CD4-positive, alpha-beta T cell (primary cell): ENCODE measurements at regions not wholly inside any gene's neighbourhood (a gene's known extent, or its start where the extent isn't known, plus 50 kb on each side); places are given as distances from the start of the nearest gene placed in this dataset.

ENCODE experiments used
- ATAC-seq: fragments of 200-7000 bp; cut with Tn5 transposase; one replicate; pipeline ENCODE4 v1.10.0; 2022; ENCODE audit warnings: mild to moderate bottlenecking; ENCODE audit not compliant: poor library complexity
- CTCF ChIA-PET: fragments of 350-600 bp; sonication (Branson Sonifier 250); formaldehyde crosslinking; loops from one replicate; lab custom pipeline; 2021; ENCODE audit warnings: antibody characterized with exemption, inconsistent platforms; lab: Charles Lee
- POLR2A ChIA-PET: fragments of 350-600 bp; sonication (Branson Sonifier 250); formaldehyde crosslinking; loops from one replicate; lab custom pipeline; 2021; ENCODE audit warnings: antibody characterized with exemption, inconsistent platforms; lab: Charles Lee
- DNase-seq, 14 experiments: peaks; one replicate each; pipeline ENCODE4 v3.0.0-alpha.2; 2013 to 2020; ENCODE audit warnings: mixed read lengths in 2 of 14
- H3K27ac ChIP-seq, 2 donors: one replicate each; pipeline versions ENCODE4 v1.5.1 to v1.7.0; 2013; ENCODE audit warnings: low read length in 2 of 2, low read depth in 1 of 2, mild to moderate bottlenecking in 1 of 2
- H3K27me3 ChIP-seq, 2 experiments: 1 replicate in 1 of 2; 2 replicates in 1 of 2; pipeline versions ENCODE4 v1.6.1 to v1.7.0; 2013; ENCODE audit warnings: low read length in 2 of 2, control low read depth in 1 of 2, mild to moderate bottlenecking in 1 of 2, moderate library complexity in 1 of 2; ENCODE audit not compliant: insufficient read depth in 2 of 2, control insufficient read depth in 1 of 2
- H3K36me3 ChIP-seq: one replicate; pipeline ENCODE4 v1.6.1; 2013; ENCODE audit warnings: low read length, control low read depth; ENCODE audit not compliant: insufficient read depth
- H3K4me1 ChIP-seq: one replicate; pipeline ENCODE4 v1.6.1; 2013; ENCODE audit warnings: low read length, control low read depth; ENCODE audit not compliant: insufficient read depth
- H3K4me3 ChIP-seq: one replicate; pipeline ENCODE4 v1.5.1; 2013; ENCODE audit warnings: mild to moderate bottlenecking, low read length, moderate library complexity
- H3K9me3 ChIP-seq, 2 experiments: 1 replicate in 1 of 2; 2 replicates in 1 of 2; pipeline versions ENCODE4 v1.6.1 to v1.7.0; 2013; ENCODE audit warnings: low read length in 2 of 2, mild to moderate bottlenecking in 2 of 2, control low read depth in 1 of 2, moderate library complexity in 1 of 2; ENCODE audit not compliant: control insufficient read depth in 1 of 2, insufficient read depth in 1 of 2
- H3K27ac Mint-ChIP-seq: one replicate; pipeline ENCODE4 v1.8.0; 2020; ENCODE audit warnings: mixed read lengths
- H3K27me3 Mint-ChIP-seq: one replicate; pipeline ENCODE4 v1.8.0; 2021; ENCODE audit warnings: mixed read lengths
- H3K36me3 Mint-ChIP-seq: one replicate; pipeline ENCODE4 v1.8.0; 2021; ENCODE audit warnings: low read depth, mixed read lengths
- H3K4me1 Mint-ChIP-seq: one replicate; pipeline ENCODE4 v1.8.0; 2021; ENCODE audit warnings: low read depth, mixed read lengths
- H3K4me3 Mint-ChIP-seq: one replicate; pipeline ENCODE4 v1.8.0; 2020; ENCODE audit warnings: mild to moderate bottlenecking, mixed read lengths
- H3K9me3 Mint-ChIP-seq: one replicate; pipeline ENCODE4 v1.8.0; 2020; ENCODE audit warnings: mixed read lengths
- intact Hi-C, 2 experiments: fragments of 100-400 bp; cut with DNase I in 1 of 2; cut with micrococcal nuclease in 1 of 2; formaldehyde crosslinking; loops; one replicate each; pipeline versions ENCODE4 v1.15.1 to v1.9.0; 2023 to 2025; cut with DNase I, micrococcal nuclease
- TF ChIP-seq, protein P1 (sequence below): fragments of 200-600 bp; IDR thresholded peaks from one replicate; pipeline ENCODE4 v1.8.0; 2022; ENCODE audit warnings: antibody characterized with exemption, mild to moderate bottlenecking

DNA sequence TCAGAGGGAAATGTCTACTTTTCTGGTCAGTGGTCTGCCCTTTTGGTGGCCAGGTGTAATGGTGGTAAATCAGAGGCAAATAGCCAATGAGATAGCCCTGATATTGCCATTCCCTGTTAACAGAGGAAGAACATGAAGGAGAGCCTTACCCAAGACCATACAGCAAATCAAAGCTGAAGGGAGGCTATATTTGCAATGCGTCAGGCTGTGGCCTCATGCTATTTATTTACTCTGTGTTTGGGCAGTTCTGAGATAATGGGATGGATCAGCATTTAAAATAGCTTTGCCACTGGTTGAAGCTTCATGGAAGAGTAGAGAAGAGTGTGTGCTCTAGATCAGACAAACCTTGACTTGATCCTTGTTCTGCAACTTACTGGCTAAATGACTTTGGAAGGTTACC, 73.3 kb upstream of the MAML3 start:
- Mint-ChIP-seq H3K27me3 (no peaks in the 10 kb centered on the region), H3K36me3 (no peaks in the 10 kb centered on the region), H3K4me3 (no peak overlapping the region), H3K27ac (no peak overlapping the region), H3K4me1 (no peaks in the 10 kb centered on the region), H3K9me3 (no peaks in the 10 kb centered on the region)
- ATAC-seq = no peak
- no peaks in the 10 kb centered on the region for H3K9me3 ChIP-seq
- H3K4me3 ChIP-seq = no peak overlapping the region
- H3K4me1 ChIP-seq = no peaks in the 10 kb centered on the region
- ChIA-PET POLR2A (no interaction called here), CTCF (no interaction called here)
- H3K36me3 ChIP-seq = no peaks in the 10 kb centered on the region
- intact Hi-C loops = no loop called here
- DNase-seq = no peak
- no peak overlapping the region for H3K27ac ChIP-seq
- TF ChIP-seq, protein P1, sequence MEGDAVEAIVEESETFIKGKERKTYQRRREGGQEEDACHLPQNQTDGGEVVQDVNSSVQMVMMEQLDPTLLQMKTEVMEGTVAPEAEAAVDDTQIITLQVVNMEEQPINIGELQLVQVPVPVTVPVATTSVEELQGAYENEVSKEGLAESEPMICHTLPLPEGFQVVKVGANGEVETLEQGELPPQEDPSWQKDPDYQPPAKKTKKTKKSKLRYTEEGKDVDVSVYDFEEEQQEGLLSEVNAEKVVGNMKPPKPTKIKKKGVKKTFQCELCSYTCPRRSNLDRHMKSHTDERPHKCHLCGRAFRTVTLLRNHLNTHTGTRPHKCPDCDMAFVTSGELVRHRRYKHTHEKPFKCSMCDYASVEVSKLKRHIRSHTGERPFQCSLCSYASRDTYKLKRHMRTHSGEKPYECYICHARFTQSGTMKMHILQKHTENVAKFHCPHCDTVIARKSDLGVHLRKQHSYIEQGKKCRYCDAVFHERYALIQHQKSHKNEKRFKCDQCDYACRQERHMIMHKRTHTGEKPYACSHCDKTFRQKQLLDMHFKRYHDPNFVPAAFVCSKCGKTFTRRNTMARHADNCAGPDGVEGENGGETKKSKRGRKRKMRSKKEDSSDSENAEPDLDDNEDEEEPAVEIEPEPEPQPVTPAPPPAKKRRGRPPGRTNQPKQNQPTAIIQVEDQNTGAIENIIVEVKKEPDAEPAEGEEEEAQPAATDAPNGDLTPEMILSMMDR = no peak
- peaks cover 0 to 4% of the 10 kb centered on the region in 2 experiments for H3K27me3 ChIP-seq

DNA sequence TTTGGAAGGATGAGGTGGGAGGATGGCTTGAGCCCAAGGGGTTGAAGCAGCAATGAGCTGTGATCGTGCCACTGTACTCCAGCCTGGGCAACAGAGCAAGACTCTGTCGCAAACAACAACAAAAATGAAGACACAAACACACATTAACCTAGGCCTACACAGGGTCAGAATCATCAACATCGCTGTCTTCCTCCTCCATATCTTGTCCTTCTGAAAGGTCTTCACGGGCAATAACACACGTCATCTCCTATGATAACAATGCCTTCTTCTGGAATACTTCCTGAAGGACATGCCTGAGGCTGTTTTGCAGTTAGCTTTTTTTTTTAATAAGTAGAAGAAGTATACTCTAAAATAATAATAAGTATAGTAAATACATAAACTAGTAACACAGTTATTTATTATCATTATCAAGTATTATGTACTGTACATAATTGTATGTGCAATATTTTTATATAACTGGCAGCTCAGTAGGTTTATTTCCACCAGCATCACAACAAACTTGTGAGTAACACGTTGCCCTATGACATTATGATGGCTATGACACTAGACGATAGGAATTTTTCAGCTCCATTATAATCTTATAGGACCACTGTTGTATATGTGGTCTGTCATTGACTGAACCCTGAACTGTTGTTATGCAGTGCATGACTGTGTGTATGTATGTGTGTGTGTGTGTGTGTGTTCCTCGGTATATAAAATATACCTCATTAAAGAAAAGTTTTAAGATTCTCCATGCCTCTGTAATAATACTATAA, 69.2 kb upstream of the MAML3 start:
- no peaks in the 10 kb centered on the region for H3K9me3 Mint-ChIP-seq
- ATAC-seq = no peak
- no peaks in the 10 kb centered on the region for H3K4me1 Mint-ChIP-seq
- Histone ChIP-seq H3K4me1 (no peaks in the 10 kb centered on the region), H3K9me3 (no peaks in the 10 kb centered on the region), H3K36me3 (no peaks in the 10 kb centered on the region), H3K27ac (no peak overlapping the region), H3K27me3 (no peaks in the 10 kb centered on the region), H3K4me3 (no peak overlapping the region)
- intact Hi-C loops = no loop called here
- ChIA-PET POLR2A (no interaction called here), CTCF (interaction anchor here (1.1 kb wide), 1 partner anchor 12 kb away, joined by 3 read pairs; no protein-coding TSS in a partner anchor)
- no peaks in the 10 kb centered on the region for H3K36me3 Mint-ChIP-seq
- H3K4me3 Mint-ChIP-seq = no peak overlapping the region
- DNase-seq = no peak
- no peaks in the 10 kb centered on the region for H3K27me3 Mint-ChIP-seq
- H3K27ac Mint-ChIP-seq = no peak overlapping the region
- TF ChIP-seq, protein P1 = no peak

DNA sequence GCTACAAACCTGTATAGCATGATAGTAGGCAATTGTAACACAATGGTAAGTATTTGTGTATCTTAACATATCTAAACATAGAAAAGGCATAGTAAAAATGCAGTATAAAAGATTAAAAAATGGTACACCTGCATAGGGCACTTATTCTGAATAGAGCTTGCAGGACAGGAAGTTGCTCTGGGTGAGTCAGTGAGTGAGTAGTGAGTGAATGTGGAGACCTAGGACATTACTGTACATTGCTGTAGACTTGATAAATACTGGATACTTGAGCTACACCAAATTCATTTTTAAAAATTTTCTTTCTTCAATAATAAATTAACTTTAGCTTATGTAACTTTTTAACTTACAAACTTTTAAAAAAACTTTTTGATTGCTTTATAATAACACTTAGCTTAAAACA, 68.2 kb upstream of the MAML3 start:
- CTCF ChIA-PET = interaction anchor here (0.5 to 0.7 kb wide), 2 partner anchors 283 to 365 kb away, joined by 3 to 4 read pairs; no protein-coding TSS in a partner anchor
- TF ChIP-seq, protein P1 = no peak
- ATAC-seq (no peak), DNase-seq (no peak)
- no peak overlapping the region for H3K27ac Mint-ChIP-seq
- no peaks in the 10 kb centered on the region for H3K36me3 ChIP-seq
- H3K27me3 ChIP-seq = no peaks in the 10 kb centered on the region
- H3K4me3 ChIP-seq = no peak overlapping the region
- H3K27ac ChIP-seq = no peak overlapping the region
- no peaks in the 10 kb centered on the region for H3K36me3 Mint-ChIP-seq
- H3K9me3 Mint-ChIP-seq = no peaks in the 10 kb centered on the region
- intact Hi-C loops = no loop called here
- H3K9me3 ChIP-seq = no peaks in the 10 kb centered on the region
- POLR2A ChIA-PET = interaction anchor here (0.8 kb wide), 1 partner anchor 9 kb away, joined by 4 read pairs; no protein-coding TSS in a partner anchor
- no peak overlapping the region for H3K4me3 Mint-ChIP-seq
- H3K4me1 Mint-ChIP-seq = no peaks in the 10 kb centered on the region
- no peaks in the 10 kb centered on the region for H3K27me3 Mint-ChIP-seq
- no peaks in the 10 kb centered on the region for H3K4me1 ChIP-seq
